ENCODE measurements at regions not wholly inside any gene's neighbourhood (a gene's known extent, or its start where the extent isn't known, plus 50 kb on each side); places are given as distances from the start of the nearest gene placed in this dataset.

DNA sequence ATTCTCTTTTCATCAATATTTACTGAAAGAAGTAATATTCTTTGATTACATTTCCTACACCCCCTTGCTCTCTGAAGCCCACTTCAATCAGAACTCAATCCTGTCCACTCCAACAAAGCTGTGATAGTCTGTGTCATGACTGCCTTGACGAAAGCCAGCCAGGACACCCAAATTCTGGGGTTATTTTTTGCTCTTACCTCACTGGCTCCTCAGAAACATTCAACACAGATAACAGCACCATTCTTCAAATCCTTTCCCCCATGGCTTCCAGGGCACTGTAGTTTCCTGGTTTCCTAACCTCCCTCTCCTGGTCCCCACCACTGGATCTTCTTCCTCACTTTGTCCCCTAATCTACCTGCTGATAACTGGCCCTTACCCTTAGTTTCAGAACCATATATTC, 106.1 kb upstream of the FER start:
- H3K27ac ChIP-seq (ENCODE audit: low read depth, low read length), result no peak overlapping the region
- H3K36me3 ChIP-seq (ENCODE audit: control insufficient read depth in 1 of 2, insufficient read depth in 2 of 2, low read length in 2 of 2), result no peaks in the 10 kb centered on the region
- H3K4me2 ChIP-seq (ENCODE audit: low read length), result peak overlapping the region; percentile 70
- no peaks in the 10 kb centered on the region for H3K79me2 ChIP-seq (ENCODE audit: insufficient read depth, low read length)
- ATAC-seq (no peak), DNase-seq (ENCODE audit: low read depth, low spot score) (no peak)
- no peak overlapping the region for H3K4me3 ChIP-seq (replicated peaks in 1 of 2; ENCODE audit: low read depth in 1 of 2, low read length in 2 of 2)
- H3K27me3 ChIP-seq (ENCODE audit: insufficient read depth, low read length), result no peaks in the 10 kb centered on the region
- no peak overlapping the region for H3K9ac ChIP-seq (ENCODE audit: low read length)
- ChIA-PET CTCF (interaction anchor here (0.7 to 1.3 kb wide), 14 partner anchors 8 to 1049 kb away, joined by 3 to 10 read pairs (median 4); no protein-coding TSS in a partner anchor), RAD21 (ENCODE audit: low non-redundant PET in 1 of 2, low total read pairs in 2 of 2, uncharacterized antibody in 2 of 2, unreplicated experiment in 2 of 2) (no interaction called here), POLR2A (no interaction called here)
- intact Hi-C loops (cut with micrococcal nuclease), result loop anchor here (5.0 to 10.0 kb wide), 3 partner anchors 281 to 1043 kb away; partner anchors contain the start of gene MAN2A1
- peak overlapping the region; percentile 95 for H2AFZ ChIP-seq (ENCODE audit: low read depth, low read length, poor library complexity, severe bottlenecking)
- H3K9me3 ChIP-seq (ENCODE audit: control insufficient read depth in 1 of 2, insufficient read depth in 1 of 2, low read depth in 1 of 2, low read length in 2 of 2), result no peaks in the 10 kb centered on the region
- H3K4me1 ChIP-seq (ENCODE audit: control insufficient read depth in 1 of 2, insufficient read depth in 2 of 2, low read length in 2 of 2), result peaks cover 0 to 9% of the 10 kb centered on the region in 2 experiments; a peak in 2 of 4 replicates
- H3K9me2 ChIP-seq (ENCODE audit: insufficient read depth), result no peaks in the 10 kb centered on the region
- no TSS peak for BruUV-seq (replicated peaks)
- no peaks in the 10 kb centered on the region for H4K20me1 ChIP-seq (ENCODE audit: insufficient read depth)
- TF ChIP-seq, protein P1, sequence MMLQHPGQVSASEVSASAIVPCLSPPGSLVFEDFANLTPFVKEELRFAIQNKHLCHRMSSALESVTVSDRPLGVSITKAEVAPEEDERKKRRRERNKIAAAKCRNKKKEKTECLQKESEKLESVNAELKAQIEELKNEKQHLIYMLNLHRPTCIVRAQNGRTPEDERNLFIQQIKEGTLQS (IDR thresholded peaks at IDR 0.05), result no peak

GRCh38 chr5:108639366-108639765, 108.3 kb upstream of the FER start:
- intact Hi-C loops (cut with micrococcal nuclease), result no loop called here
- CTCF ChIA-PET, result no interaction called here
- no peaks in the 10 kb centered on the region for H3K9me3 ChIP-seq (ENCODE audit: control insufficient read depth in 1 of 2, insufficient read depth in 1 of 2, low read depth in 1 of 2, low read length in 2 of 2)
- RAD21 ChIA-PET (ENCODE audit: low non-redundant PET in 1 of 2, low total read pairs in 2 of 2, uncharacterized antibody in 2 of 2, unreplicated experiment in 2 of 2), result no interaction called here
- BruUV-seq (replicated peaks), result no TSS peak
- ATAC-seq (no peak), DNase-seq (ENCODE audit: low read depth, low spot score) (no peak)
- H3K27ac ChIP-seq (ENCODE audit: low read depth, low read length), result no peak overlapping the region
- H3K27me3 ChIP-seq (ENCODE audit: insufficient read depth, low read length), result no peaks in the 10 kb centered on the region
- no peaks in the 10 kb centered on the region for H3K79me2 ChIP-seq (ENCODE audit: insufficient read depth, low read length)
- peaks cover 0 to 9% of the 10 kb centered on the region in 2 experiments; a peak in 2 of 4 replicates for H3K4me1 ChIP-seq (ENCODE audit: control insufficient read depth in 1 of 2, insufficient read depth in 2 of 2, low read length in 2 of 2)
- POLR2A ChIA-PET, result no interaction called here
- H3K36me3 ChIP-seq (ENCODE audit: control insufficient read depth in 1 of 2, insufficient read depth in 2 of 2, low read length in 2 of 2), result no peaks in the 10 kb centered on the region
- no peak overlapping the region for H3K9ac ChIP-seq (ENCODE audit: low read length)
- H4K20me1 ChIP-seq (ENCODE audit: insufficient read depth), result no peaks in the 10 kb centered on the region
- no peaks in the 10 kb centered on the region for H3K9me2 ChIP-seq (ENCODE audit: insufficient read depth)
- no peak overlapping the region for H2AFZ ChIP-seq (ENCODE audit: low read depth, low read length, poor library complexity, severe bottlenecking)
- no peak overlapping the region for H3K4me2 ChIP-seq (ENCODE audit: low read length)
- no peak overlapping the region for H3K4me3 ChIP-seq (replicated peaks in 1 of 2; ENCODE audit: low read depth in 1 of 2, low read length in 2 of 2)
- TF ChIP-seq FOSL1 (IDR thresholded peaks at IDR 0.05; ENCODE audit: low read depth) (no peak), MAX (IDR thresholded peaks at IDR 0.05) (no peak), ZFX (IDR thresholded peaks at IDR 0.05) (no peak), ELF1 (IDR thresholded peaks at IDR 0.05; ENCODE audit: borderline replicate concordance, low read depth) (no peak), JUND (IDR thresholded peaks at IDR 0.05) (no peak), EGR1 (IDR thresholded peaks at IDR 0.05; ENCODE audit: low read depth) (no peak), POLR2AphosphoS5 (IDR thresholded peaks at IDR 0.05; ENCODE audit: low read depth, low read length) (no peak), POLR2A (IDR thresholded peaks at IDR 0.05; ENCODE audit: borderline replicate concordance, extremely low read depth, insufficient read depth, insufficient read length) (no peak), YY1 (IDR thresholded peaks at IDR 0.05; ENCODE audit: extremely low read depth, insufficient replicate concordance, low read depth, low read length) (no peak), RAD21 (IDR thresholded peaks at IDR 0.05; ENCODE audit: low read depth) (no peak), SRF (IDR thresholded peaks at IDR 0.05; ENCODE audit: low read depth) (no peak), SIN3A (IDR thresholded peaks at IDR 0.05; ENCODE audit: low read depth) (no peak), EZH2phosphoT487 (IDR thresholded peaks at IDR 0.05; ENCODE audit: borderline replicate concordance) (no peak), CEBPB (IDR thresholded peaks at IDR 0.05; ENCODE audit: low read depth) (no peak), TCF7L2 (IDR thresholded peaks at IDR 0.05; ENCODE audit: borderline replicate concordance, extremely low read depth, insufficient read depth, insufficient read length) (no peak), SP1 (IDR thresholded peaks at IDR 0.05; ENCODE audit: low read depth) (no peak)
- TF ChIP-seq, protein P1 (IDR thresholded peaks at IDR 0.05), result no peak
- TF ChIP-seq, protein P2, sequence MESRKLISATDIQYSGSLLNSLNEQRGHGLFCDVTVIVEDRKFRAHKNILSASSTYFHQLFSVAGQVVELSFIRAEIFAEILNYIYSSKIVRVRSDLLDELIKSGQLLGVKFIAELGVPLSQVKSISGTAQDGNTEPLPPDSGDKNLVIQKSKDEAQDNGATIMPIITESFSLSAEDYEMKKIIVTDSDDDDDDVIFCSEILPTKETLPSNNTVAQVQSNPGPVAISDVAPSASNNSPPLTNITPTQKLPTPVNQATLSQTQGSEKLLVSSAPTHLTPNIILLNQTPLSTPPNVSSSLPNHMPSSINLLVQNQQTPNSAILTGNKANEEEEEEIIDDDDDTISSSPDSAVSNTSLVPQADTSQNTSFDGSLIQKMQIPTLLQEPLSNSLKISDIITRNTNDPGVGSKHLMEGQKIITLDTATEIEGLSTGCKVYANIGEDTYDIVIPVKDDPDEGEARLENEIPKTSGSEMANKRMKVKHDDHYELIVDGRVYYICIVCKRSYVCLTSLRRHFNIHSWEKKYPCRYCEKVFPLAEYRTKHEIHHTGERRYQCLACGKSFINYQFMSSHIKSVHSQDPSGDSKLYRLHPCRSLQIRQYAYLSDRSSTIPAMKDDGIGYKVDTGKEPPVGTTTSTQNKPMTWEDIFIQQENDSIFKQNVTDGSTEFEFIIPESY (IDR thresholded peaks at IDR 0.05; ENCODE audit: extremely low read depth, insufficient replicate concordance, low read length), result no peak
